ENCODE measurements at regions not wholly inside any gene's neighbourhood (a gene's known extent, or its start where the extent isn't known, plus 50 kb on each side); places are given as distances from the start of the nearest gene placed in this dataset.

- no peak for DNase-seq
Measured at GRCh38 chr18:61756244-61756643, 136.6 kb downstream of the RNF152 start.

DNA sequence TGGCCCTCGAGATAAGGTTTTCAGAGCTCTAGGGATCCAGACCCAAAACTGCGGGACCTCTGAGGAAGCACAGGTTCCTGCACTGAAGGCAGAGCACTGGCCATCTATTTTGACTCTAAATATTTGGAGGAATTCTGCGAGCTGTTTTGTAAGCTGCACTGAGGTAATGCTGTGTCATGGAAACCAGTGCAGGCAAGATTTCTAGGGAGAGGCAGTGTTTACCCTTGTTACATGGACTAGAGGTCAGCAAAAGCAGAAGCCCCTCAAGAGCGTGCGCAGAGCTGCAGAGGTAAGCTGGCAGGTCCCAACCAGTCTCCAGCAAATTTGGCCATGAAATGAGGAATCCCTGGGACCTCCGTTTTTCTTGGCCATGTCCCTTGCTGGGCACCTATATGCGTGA, 137.3 kb downstream of the RNF152 start:
- DNase-seq: no peak

DNA sequence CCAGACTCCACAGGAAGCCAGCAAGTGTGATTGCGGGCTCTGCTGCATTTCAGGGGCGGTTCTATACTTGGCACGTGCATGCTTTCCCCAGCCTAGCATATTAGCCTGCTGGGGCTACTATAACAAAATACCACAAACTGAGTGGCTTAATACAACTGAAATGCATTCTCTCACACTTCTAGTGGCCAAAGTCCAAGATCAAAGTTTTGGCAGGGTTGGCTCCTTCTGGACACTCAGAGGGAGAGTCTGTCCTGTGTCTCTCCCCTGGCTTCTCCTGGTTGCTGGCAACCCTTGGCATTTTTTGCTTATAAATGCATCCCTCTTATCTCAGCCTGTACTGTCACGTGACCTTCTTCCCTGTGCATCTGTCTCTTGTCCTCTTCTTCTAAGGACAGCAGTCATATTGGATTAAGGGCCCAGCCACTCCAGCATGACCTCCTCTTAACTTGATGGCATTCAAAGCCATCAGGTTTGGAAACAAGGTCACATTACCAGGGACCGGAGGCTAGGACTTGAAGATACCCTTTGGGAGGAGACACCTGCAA, 138.7 kb downstream of the RNF152 start:
- DNase-seq: no peak

- no peak for DNase-seq
Measured at GRCh38 chr18:61753373-61753772, 139.4 kb downstream of the RNF152 start.

GRCh38 chr18:61752973-61753372, 139.8 kb downstream of the RNF152 start:
- no peak for DNase-seq

DNA sequence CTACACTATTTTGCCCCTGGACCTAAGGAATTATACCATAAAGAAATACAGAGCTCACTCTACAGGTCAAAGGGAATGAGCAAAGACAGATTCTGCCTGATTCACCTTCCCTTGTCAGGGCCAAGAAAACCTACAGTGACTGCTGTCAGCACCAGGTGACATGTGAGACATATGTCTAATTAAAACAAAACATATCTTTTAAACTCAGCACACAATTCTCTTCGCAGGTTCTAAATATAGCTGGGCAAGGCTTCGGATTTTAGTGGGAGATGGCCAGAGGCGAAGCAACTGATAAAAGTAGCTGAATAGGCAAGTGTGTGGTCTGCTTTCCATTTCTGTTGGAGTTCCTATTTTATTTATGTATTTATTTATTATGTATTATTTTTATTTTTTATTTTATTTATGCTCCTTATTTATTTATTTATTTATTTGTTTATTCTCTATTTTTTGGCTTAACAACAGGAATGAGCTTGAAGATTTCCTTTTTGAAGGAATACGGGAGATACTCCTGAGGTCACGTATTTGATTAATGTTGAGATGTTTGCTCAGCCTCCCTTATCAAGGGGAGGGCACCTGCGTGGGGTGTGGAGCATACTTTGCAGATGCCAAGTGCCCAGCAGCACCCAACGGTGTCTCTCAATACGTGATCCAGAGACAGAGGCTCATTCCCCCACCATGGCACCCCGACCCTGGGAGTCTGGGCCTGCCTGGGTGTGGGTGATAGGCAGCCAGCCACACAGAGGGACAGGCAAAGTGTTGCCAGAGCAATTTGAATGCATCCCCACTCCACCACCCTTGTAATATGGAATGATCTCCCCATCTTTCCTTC, 141.8 kb downstream of the RNF152 start:
- no peak for DNase-seq

DNA sequence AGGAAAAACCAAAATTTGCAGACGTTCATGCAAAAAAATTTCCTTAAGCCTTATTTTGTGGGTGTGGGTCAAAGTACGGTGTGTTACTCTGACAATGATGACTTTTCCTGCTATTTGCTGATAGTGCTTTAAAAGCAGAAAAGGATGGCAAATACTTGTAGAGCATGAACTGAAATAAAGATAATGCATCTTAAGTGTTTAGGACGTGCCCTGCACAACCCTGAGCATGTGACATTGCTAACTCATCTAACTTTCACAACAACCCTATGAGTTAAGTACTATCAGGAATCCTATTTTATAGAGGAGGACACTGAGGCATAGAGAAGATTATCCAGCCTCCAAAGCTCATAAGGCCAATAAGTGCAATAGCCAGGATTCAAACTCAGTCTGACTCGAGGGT, 143.3 kb downstream of the RNF152 start:
- DNase-seq: no peak

- DNase-seq: no peak
Measured at GRCh38 chr18:61749031-61749430, 143.8 kb downstream of the RNF152 start.

DNA sequence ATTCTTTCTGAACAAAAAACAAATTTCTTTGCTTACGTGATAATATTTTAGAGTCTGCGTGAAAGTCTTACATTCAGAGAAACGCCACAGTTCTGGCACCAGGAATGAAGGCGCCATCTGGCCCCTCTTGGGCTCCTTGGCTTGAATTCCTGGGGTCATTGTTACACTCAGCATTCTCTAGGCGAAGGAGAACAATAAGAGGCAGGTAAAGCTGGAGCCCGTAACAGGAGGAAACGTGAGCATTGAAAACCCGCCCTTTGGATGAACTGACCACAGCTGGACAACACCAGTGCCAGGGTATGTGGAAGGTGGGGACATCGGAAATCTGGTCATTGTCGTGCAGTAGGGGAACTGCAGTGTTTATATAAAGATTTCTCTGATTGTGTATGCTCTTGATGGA, 144.8 kb downstream of the RNF152 start:
- no peak for DNase-seq

GRCh38 chr18:61743775-61744531, 148.9 kb downstream of the RNF152 start:
- DNase-seq: no peak

DNA sequence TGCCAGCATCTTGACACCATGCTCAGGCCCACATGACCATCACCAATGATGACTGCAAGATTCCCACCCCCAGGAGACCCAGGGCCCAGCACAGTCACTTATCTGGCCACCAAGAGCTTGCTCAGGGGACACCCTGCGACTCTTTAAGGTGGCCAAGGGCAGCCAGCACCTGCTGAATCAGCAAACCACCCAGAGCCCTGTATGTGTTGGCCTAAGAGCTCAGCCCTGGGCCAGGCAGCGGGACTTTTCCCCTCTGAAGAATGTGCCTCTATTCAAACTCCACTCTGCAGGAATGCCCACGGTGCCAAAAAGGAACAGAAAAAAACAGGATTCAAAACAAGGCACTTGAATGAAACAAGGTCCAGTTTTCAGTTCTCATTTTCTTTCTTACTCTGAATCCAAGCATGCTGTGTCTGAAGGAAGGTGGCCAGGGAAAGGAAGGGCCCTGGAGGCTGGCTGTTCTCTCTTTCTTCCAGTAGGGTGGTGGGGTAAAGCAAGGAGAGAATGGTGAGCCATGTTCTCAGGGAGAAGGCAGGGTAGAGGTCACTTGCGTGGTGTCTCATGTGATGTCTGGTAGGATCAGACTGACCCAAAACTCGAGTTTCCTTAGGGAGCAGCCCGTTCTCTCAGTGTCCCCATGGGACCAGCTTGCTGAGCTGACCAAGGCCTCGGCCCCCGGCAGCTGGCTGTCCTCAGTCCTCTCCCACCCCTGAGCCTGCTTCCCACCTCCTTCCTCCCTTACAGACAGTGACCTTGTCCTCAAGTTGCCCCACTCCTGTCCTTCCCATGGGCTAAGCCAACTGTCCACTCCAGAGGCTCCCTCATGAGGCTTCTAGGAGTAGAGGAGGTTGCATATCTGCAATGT, 150.0 kb downstream of the RNF152 start:
- DNase-seq: no peak

- DNase-seq: no peak
Measured at GRCh38 chr18:61741881-61742454, 150.8 kb downstream of the RNF152 start.

DNA sequence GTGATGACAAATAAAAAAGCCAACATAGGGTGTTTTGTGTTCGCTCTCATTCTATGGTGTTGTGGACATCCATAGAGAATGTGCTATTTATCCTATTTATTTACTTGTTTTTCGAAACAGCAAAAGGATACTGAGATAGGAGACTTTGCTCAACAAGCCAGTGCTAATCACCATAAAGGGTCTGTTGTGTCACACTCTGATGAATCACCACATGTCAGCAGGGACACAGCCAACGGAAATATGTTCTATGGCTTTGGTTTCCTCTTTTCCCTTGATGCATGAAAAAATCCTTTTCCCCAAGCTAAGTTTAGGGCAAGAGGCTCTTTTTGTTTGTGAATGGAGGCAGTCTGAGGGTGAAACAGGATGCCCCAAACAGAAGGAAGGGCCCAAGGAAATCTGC, 154.3 kb downstream of the RNF152 start:
- DNase-seq: peak; percentile 57

DNA sequence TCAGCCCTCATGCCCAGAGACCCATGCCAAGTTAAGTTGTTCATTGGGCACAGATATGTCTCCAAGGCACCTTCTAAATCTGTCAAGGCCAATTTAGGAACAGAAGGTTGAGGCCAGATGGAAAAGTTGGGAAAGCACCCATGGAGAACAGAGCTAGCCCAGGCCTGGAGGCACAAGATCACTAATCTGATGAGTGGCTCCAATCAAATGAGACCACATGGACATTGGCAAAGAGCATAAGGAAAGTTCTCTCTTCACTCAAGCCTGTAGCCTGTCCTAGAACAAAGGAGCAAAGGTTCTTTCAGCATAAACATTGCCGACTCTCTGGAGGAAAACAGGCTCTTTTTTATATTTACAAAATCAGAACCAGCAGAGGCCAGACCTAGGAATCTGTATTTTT, 154.8 kb downstream of the RNF152 start:
- no peak for DNase-seq

- no peak for DNase-seq
Measured at GRCh38 chr18:61736133-61736532, 156.7 kb downstream of the RNF152 start.

DNA sequence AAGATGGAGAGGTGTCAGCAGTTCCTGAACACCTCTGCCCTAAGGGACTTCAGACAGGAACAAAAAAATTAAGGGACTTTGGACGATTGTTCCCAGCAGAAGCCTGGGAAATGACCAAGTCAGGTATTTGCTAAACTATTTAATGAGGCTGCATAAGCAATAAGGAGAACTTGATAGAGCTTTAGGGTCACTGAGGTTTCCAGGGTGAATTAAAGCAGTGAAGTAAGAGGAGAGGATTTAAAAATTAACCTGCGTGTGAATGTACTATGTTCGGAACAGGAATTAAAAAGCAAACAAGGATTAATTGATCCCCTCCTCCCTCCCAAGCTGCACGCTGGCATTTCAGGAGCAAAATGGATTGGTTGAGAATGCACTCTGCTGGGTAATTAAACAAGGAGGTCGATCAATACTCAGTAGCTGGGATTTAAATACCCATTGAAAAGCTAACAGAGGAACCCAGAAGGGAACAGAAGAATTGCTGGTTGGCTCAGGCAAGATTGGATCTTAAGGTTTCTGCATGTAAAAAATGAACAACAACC, 157.2 kb downstream of the RNF152 start:
- no peak for DNase-seq

DNA sequence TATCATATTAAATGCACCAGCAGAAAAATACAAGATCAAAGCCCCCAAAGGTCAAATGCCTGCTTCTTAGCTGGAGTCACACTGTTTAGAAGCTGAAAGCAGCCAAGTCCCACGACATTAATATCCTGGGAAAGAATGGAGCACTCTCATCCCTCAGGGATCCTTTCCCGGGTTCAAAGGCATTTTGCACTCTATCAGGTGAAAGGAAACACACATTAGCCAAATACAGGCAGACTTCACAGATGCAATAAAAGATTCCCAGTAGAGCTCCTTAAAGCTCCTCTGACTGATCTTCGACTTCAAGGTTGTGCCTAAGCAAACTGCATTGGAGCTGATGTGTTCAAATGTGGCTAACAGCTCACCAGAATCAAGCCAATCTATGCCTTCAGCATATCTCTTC, 158.4 kb downstream of the RNF152 start:
- no peak for DNase-seq

GRCh38 chr18:61732854-61733253, 160.0 kb downstream of the RNF152 start:
- no peak for DNase-seq

DNA sequence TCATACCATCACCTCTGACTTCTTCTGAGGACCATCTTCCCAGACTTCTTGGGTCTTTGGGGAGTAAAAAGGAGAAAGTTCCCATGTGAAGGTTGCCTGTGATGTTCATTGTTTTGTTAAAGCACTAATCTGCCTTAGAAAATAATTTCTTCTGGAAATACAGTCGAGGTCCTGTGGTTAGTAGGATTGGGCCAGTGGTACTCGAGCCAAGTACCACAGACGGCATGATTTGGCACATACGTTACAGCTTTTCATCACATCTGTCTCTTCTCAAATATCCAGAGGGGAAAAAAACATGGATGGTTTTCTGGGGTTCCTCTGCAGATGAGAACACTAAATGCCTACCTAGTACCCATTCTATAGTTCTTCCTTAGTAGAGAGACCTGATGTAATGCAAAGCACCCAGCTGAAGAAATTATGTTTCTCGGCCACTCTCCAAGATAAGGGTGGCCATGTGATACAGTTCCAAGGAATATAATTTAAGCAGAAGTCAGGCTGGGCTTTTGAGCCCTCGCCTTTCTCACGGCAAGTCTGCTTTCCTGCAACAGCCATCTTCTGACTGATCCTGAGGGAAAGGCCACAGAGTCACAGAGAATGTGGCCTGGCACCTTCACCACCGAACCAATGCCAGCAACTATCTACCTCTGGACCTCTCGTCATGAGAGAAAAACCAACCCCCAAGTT, 161.0 kb downstream of the RNF152 start:
- peak; percentile 36 for DNase-seq

- DNase-seq: no peak
Measured at GRCh38 chr18:61731178-61731577, 161.6 kb downstream of the RNF152 start.

DNA sequence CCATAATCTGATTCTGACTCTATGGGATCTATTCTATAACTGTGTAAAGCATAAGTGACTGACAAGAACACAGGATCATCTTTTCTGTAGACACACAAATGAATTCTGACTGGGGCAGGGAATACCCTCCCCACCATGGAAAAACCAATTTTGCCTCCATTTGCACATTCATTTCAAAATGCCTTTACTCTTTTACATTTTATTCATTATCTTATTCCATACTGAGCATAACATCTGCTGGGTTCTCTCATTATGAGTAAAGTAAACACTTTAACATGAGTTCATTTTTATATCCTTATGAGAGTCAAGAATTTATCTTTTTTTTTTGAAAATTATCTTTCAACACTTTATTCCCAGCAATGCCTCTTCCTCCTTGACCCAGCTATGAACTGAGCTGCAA, 163.5 kb downstream of the RNF152 start:
- DNase-seq: no peak

Measured in OCI-M1 (cell line).